NCI-H345 treated with DMSO at 0.1 percent for 48 hours (cell line): ENCODE measurements at regions not wholly inside any gene's neighbourhood (a gene's known extent, or its start where the extent isn't known, plus 50 kb on each side); places are given as distances from the start of the nearest gene placed in this dataset.

Experiments used
- DNase-seq: peaks from one replicate; lab custom pipeline; 2025; ENCODE audit not compliant: unreplicated experiment; lab: John Stamatoyannopoulos, UW

DNA sequence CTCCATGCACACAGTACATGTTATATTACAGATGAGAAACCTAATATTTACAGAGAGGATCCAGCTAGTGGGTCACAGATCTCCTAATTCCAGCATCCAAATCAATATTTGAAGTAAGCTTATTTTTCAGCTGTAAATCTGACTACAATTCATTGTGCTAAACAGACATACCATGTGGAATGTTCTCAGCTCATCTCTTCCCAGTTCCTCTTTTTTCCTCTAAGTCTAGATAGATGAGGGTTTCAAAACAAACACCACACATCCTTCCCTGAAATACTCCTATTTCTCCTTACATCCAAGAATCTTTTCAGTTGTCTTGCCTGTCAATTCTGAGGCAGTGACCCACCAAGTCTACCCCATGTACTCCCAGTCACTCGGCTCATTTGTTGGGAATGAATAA, 200.7 kb upstream of the PIK3C3 start:
- DNase-seq, result no peak

GRCh38 chr18:41753826-41754225, 201.2 kb upstream of the PIK3C3 start:
- DNase-seq, result no peak

DNA sequence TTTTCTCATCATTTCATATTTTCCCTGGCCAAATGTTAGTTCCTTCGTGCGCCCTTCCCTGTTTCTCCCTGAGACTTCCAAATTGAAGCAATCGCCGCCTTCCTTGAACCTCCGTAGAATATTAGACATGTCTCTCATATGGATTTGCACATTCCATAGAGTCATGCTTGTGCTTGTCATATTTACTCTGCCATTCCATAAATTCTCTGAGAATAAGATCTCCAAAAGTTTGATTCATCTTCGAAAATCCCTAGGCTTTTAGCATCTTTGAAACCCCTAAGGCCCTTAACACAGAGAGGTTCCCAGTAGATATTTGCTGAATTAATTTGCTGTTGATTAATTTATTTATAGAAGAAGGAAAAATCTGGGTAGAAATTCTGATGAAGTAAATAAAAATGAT, 202.2 kb upstream of the PIK3C3 start:
- DNase-seq, result no peak

- no peak for DNase-seq
Observed at GRCh38 chr18:41751652-41752051, 203.4 kb upstream of the PIK3C3 start.

DNA sequence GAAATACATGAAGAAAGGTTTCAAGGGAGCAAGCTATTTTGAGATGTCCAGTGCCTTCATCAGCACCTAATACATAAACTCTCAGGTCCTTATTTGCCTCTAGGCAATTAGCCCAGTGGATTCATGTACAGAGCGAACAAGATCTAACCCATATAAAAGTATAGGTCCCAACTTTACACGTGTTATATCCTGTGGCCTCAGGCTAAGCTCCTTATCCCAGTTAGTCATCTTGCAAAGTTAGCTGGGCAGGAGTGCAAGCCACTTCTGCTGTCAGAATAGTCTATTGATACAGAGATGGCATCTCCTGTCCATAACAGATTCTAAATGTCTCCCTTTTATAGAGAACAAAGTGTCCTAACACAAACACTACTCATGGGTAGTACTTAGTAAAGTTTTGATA, 203.9 kb upstream of the PIK3C3 start:
- no peak for DNase-seq

DNA sequence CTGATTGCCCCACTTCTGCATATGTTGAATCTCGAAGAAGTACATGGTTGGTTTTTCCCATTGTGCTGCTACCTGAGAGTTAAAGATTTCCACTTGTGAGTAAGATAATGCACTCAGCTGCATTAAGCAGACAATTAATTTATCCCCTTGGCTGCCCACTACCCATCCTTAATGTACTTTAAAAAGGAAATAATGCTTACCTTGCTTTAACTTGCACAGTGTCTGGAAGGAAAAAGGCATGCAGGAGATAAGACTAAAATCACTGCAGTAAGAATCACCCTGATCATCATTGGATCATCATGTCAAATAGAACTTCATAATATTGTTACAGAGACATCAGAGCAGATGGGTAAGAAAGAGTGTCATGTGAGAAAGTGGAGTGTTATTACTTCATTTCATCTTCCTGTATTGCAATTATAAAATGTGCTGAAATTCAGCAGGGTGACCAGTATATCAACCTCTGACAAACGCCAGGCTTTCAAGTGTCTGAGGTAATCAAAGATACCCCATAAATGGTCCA, 207.3 kb upstream of the PIK3C3 start:
- DNase-seq, result no peak

- peak; percentile 38 for DNase-seq
Observed at GRCh38 chr18:41745166-41746049, 209.6 kb upstream of the PIK3C3 start.

GRCh38 chr18:41744421-41745030, 210.5 kb upstream of the PIK3C3 start:
- DNase-seq, result no peak

- no peak for DNase-seq
Observed at GRCh38 chr18:41737218-41737617, 217.8 kb upstream of the PIK3C3 start.

DNA sequence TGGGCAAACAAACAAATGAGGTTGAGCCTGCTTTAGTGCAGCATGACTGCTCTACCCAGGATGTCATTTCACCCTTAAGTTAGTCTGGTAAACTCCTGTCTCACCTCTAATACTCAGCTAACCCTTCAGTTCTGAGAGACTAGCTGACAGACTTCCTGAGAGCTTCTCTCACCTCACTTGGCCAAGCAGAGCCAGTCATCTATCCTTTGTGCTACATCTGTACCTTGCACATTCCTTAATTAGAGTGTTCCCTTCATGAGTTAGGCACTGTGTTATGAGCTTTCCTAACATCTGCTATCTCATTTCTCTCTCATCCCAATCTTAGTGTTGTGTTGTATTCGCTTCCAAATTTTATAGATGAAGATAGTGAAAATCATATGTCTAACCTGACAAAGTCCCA, 220.1 kb upstream of the PIK3C3 start:
- no peak for DNase-seq

GRCh38 chr18:41732356-41732755, 222.7 kb upstream of the PIK3C3 start:
- no peak for DNase-seq

- DNase-seq, result no peak
Observed at GRCh38 chr18:41731884-41732283, 223.2 kb upstream of the PIK3C3 start.

GRCh38 chr18:41724195-41724594, 230.8 kb upstream of the PIK3C3 start:
- DNase-seq, result no peak

DNA sequence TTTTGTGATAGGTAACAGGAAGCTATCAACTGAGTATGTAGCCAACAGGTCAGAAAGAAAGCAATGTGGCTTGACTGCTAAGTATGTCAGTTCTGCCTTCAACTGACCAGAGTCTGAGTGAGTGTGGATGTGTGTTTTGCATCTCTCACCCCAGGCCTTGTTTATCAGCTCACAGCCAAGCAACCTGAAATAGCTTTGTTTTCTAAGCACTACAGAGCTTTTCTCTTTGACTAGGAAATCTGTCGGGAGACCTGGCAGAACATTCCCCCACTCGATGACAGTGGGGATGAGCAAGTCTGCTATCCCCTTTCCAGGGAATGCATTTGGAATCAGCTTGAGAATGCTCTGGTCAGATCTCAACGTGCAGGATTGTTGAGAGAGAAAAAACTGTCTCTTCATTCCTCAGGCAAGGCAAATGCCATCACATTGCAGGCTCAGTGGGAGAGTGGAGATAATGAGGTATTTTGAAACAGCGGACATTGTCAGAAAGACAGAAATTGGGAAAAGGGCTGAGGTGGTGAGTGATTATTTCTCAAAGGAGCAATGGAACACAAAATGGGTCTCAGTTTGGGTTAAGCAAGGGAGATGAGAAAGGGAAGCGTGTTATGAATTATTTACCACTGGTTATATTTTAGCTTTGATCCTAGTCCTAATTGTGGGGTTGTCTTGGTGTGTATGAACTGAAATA, 233.8 kb upstream of the PIK3C3 start:
- DNase-seq, result no peak

DNA sequence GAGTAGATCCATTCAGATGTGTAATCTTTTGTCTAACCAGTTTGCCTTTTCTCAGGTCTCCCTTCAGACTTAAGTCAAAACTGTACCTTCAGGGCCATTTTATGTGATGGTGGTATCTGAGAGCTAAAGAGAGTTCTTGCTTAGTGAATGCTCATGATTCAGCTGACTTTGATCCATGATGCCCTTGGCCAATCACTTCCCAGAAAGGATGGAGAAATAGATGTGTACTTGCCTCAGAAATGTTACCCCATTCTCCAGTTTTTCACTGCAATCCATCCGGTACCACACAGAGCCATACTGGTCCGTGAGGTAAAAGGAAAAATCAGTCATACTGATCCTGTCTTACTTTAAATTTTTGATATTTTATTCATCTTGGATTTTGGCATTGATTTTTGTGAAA, 234.8 kb upstream of the PIK3C3 start:
- DNase-seq, result no peak

GRCh38 chr18:41719808-41720207, 235.2 kb upstream of the PIK3C3 start:
- no peak for DNase-seq

DNA sequence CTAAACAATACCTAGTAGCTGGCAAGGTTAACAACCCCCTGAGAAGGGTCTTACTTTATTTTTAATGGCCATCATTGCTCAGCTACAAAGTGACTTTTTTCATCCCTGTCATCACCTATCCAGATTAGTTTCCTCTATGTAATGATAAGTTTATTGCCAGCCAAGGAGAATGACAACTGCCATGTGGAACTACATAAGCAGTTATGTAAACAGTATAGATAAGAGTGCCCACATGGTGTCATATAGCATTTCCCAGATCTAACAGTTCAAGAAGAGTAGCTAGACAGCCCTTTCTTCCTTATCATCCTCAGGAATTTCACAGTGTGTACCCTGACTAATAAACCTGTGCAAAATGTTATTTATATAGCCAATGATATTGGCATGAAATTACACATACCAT, 240.2 kb upstream of the PIK3C3 start:
- DNase-seq, result no peak

DNA sequence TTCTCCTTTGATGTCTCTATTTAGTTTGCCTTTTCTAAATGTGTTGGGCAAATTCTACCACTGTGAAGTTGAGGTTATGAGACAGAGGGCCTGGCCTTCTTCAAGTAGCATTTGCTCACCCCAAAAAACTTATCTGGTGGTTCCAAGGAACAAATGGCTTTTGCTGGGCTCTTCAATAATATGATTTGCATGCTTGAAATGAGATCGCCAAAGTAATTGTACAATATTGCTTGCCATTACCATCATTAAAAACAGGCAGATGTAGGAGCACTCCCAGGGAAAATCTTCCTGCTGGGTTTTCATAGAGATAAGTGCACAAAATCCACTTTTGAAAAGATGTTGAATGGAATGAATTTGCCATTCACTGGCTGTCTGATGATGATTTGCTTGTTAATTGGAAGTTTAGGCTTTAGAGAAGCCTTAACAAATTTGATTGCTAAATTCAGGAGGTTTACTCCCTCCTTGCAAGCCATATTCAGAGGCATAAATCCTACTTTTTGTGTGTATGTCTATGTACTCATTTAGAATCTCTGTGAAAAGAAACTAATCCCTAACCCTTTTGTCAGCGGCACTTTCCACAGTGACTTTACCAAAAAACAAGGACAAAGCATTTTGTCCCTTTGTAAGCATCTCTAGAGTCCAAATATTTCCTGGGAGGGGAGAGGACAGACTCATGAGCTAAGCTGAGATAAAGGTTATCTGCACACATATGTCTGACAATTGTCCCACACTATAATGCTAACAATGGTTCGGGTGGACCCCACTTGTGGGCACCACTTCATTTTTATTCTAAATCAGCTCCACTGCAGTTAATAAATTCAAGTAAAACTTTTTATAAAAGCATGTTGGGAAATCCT, 240.8 kb upstream of the PIK3C3 start:
- no peak for DNase-seq

GRCh38 chr18:41706301-41706700, 248.7 kb upstream of the PIK3C3 start:
- DNase-seq, result no peak

GRCh38 chr18:41703744-41704530, 251.1 kb upstream of the PIK3C3 start:
- no peak for DNase-seq
